HCT116 (cell line): ENCODE measurements at regions not wholly inside any gene's neighbourhood (a gene's known extent, or its start where the extent isn't known, plus 50 kb on each side); places are given as distances from the start of the nearest gene placed in this dataset.

Experiments
- ATAC-seq: fragments of 200-7000 bp; cut with Tn5 transposase; 2 replicates; pipeline ENCODE4 v1.9.1; 2020; ENCODE audit warnings: mild to moderate bottlenecking, moderate library complexity
- BruUV-seq: library from RNA; stranded (reverse); fragments of 400-500 nt; replicated peaks from 2 replicates; lab custom pipeline; 2021; lab: Mats Ljungman, UMichigan
- CTCF ChIA-PET: fragments of 300-600 bp; sonication (Branson Sonifier 250); formaldehyde crosslinking; loops from one replicate; lab custom pipeline; 2021; ENCODE audit warnings: antibody characterized with exemption; lab: Charles Lee
- POLR2A ChIA-PET: fragments of 300-600, 350-600 bp; sonication (Branson Sonifier 250); formaldehyde crosslinking; loops from one replicate; lab custom pipeline; 2021; ENCODE audit warnings: antibody characterized with exemption; lab: Charles Lee
- RAD21 ChIA-PET, 2 experiments: fragments of 300-600 bp; sonication (Branson Sonifier 250); formaldehyde crosslinking; loops; one replicate each; lab custom pipeline; 2023; ENCODE audit warnings: low total read pairs in 2 of 2; ENCODE audit not compliant: uncharacterized antibody in 2 of 2, unreplicated experiment in 2 of 2, low non-redundant PET in 1 of 2; lab: Charles Lee
- DNase-seq: peaks from one replicate; pipeline ENCODE4 v3.0.0-alpha.2; 2010; ENCODE audit warnings: low read depth, low spot score
- H2AFZ ChIP-seq: fragments of 200-600 bp; shearing (Covaris generic), sonication (generic); 2 replicates; pipeline ENCODE4 v1.6.1; 2017; ENCODE audit warnings: low read depth, mixed run types, mixed read lengths, antibody characterized with exemption, low read length; ENCODE audit not compliant: poor library complexity, severe bottlenecking
- H3K27ac ChIP-seq: 2 replicates; pipeline ENCODE4 v1.5.1; 2012; ENCODE audit warnings: low read depth, low read length
- H3K27me3 ChIP-seq: fragments of 200-600 bp; sonication (generic); 2 replicates; pipeline ENCODE4 v1.6.1; 2016; ENCODE audit warnings: mixed run types, low read length, mixed read lengths; ENCODE audit not compliant: insufficient read depth
- H3K36me3 ChIP-seq, 2 experiments: fragments of 200-500 bp in 1 of 2; fragments of 200-600 bp in 1 of 2; sonication (Bioruptor generic) in 1 of 2; sonication (generic) in 1 of 2; 2 replicates each; pipeline versions ENCODE4 v1.5.1 to v1.6.1; 2014 to 2016; ENCODE audit warnings: low read length in 2 of 2, inconsistent platforms in 1 of 2, mixed read lengths in 1 of 2, mixed run types in 1 of 2; ENCODE audit not compliant: insufficient read depth in 2 of 2, control insufficient read depth in 1 of 2
- H3K4me1 ChIP-seq, 2 experiments: fragments of 200-600 bp in 1 of 2; sonication (generic) in 1 of 2; 2 replicates each; pipeline versions ENCODE4 v1.5.1 to v1.6.1; 2012 to 2017; ENCODE audit warnings: low read length in 2 of 2, inconsistent platforms in 1 of 2, mild to moderate bottlenecking in 1 of 2, mixed read lengths in 1 of 2, mixed run types in 1 of 2, moderate library complexity in 1 of 2; ENCODE audit not compliant: insufficient read depth in 2 of 2, control insufficient read depth in 1 of 2
- H3K4me2 ChIP-seq: fragments of 200-600 bp; sonication (generic); 2 replicates; pipeline ENCODE4 v1.6.1; 2017; ENCODE audit warnings: mixed run types, low read length, mixed read lengths
- H3K4me3 ChIP-seq, 2 experiments: fragments of 200-600 bp in 1 of 2; sonication (generic) in 1 of 2; replicated peaks in 1 of 2; 2 replicates each; pipeline ENCODE4 v1.5.1; 2011 to 2016; ENCODE audit warnings: low read length in 2 of 2, control low read depth in 1 of 2, low read depth in 1 of 2, mild to moderate bottlenecking in 1 of 2, mixed read lengths in 1 of 2, mixed run types in 1 of 2
- H3K79me2 ChIP-seq: fragments of 200-600 bp; sonication (generic); 2 replicates; pipeline ENCODE4 v1.6.1; 2017; ENCODE audit warnings: mild to moderate bottlenecking, mixed run types, low read length, moderate library complexity, mixed read lengths; ENCODE audit not compliant: insufficient read depth
- H3K9ac ChIP-seq: fragments of 200-600 bp; sonication (generic); 2 replicates; pipeline ENCODE4 v1.6.1; 2016; ENCODE audit warnings: low read length, mixed read lengths
- H3K9me2 ChIP-seq: fragments of 200-600 bp; sonication (generic), shearing (Covaris generic); 2 replicates; pipeline ENCODE4 v1.6.1; 2017; ENCODE audit warnings: mixed run types, mild to moderate bottlenecking, moderate library complexity; ENCODE audit not compliant: insufficient read depth
- H3K9me3 ChIP-seq, 2 experiments: fragments of 200-500 bp in 1 of 2; fragments of 200-600 bp in 1 of 2; sonication (Bioruptor generic) in 1 of 2; sonication (generic) in 1 of 2; 2 replicates each; pipeline ENCODE4 v1.6.1; 2014 to 2017; ENCODE audit warnings: low read length in 2 of 2, mixed read lengths in 2 of 2, inconsistent platforms in 1 of 2, low read depth in 1 of 2, mild to moderate bottlenecking in 1 of 2, mixed run types in 1 of 2, moderate library complexity in 1 of 2; ENCODE audit not compliant: control insufficient read depth in 1 of 2, insufficient read depth in 1 of 2
- H4K20me1 ChIP-seq: fragments of 200-600 bp; sonication (generic), shearing (Covaris generic); 2 replicates; pipeline ENCODE4 v1.6.1; 2017; ENCODE audit warnings: mixed run types, mild to moderate bottlenecking, moderate library complexity; ENCODE audit not compliant: insufficient read depth
- ATF3 ChIP-seq: IDR thresholded peaks from 2 replicates; pipeline ENCODE4 v1.6.1; 2012
- CBX3 ChIP-seq: IDR thresholded peaks from 2 replicates; pipeline ENCODE4 v1.6.1; 2012; ENCODE audit warnings: low read depth
- CEBPB ChIP-seq: IDR thresholded peaks from 2 replicates; pipeline ENCODE4 v1.6.1; 2012; ENCODE audit warnings: low read depth
- JUND ChIP-seq: IDR thresholded peaks from 2 replicates; pipeline ENCODE4 v1.6.1; 2012
- POLR2AphosphoS5 ChIP-seq: IDR thresholded peaks from 2 replicates; pipeline ENCODE4 v1.6.1; 2011; ENCODE audit warnings: mild to moderate bottlenecking, low read depth, low read length, moderate library complexity
- RAD21 ChIP-seq: IDR thresholded peaks from 2 replicates; pipeline ENCODE4 v1.6.1; 2012; ENCODE audit warnings: low read depth, mild to moderate bottlenecking
- REST ChIP-seq: IDR thresholded peaks from 2 replicates; pipeline ENCODE4 v1.6.1; 2012; ENCODE audit warnings: low read depth
- SRF ChIP-seq: IDR thresholded peaks from 2 replicates; pipeline ENCODE4 v1.6.1; 2012; ENCODE audit warnings: low read depth
- YY1 ChIP-seq: IDR thresholded peaks from 2 replicates; pipeline ENCODE4 v1.6.1; 2011; ENCODE audit warnings: low read length, low read depth, moderate library complexity, mild to moderate bottlenecking; ENCODE audit not compliant: insufficient replicate concordance; ENCODE audit errors: extremely low read depth
- ZNF274 ChIP-seq: fragments of 200-500 bp; sonication (Bioruptor generic); IDR thresholded peaks from 2 replicates; pipeline ENCODE4 v1.6.1; 2014; ENCODE audit warnings: mild to moderate bottlenecking, low read depth, low read length, inconsistent platforms
- intact Hi-C: fragments of 100-400 bp; cut with micrococcal nuclease; formaldehyde crosslinking; loops from 2 replicates; pipeline ENCODE4 v1.10.0; 2022

- no peak for TF ChIP-seq REST
- TF ChIP-seq YY1, result no peak
- no peak for TF ChIP-seq JUND
- TF ChIP-seq SRF, result no peak
- no peak for TF ChIP-seq ATF3
- TF ChIP-seq POLR2AphosphoS5, result no peak
- TF ChIP-seq RAD21, result no peak
- TF ChIP-seq CBX3, result no peak
- TF ChIP-seq ZNF274, result no peak
Observed at GRCh38 chr5:164713682-164714081, 1208.3 kb downstream of the MAT2B start (continued).

DNA sequence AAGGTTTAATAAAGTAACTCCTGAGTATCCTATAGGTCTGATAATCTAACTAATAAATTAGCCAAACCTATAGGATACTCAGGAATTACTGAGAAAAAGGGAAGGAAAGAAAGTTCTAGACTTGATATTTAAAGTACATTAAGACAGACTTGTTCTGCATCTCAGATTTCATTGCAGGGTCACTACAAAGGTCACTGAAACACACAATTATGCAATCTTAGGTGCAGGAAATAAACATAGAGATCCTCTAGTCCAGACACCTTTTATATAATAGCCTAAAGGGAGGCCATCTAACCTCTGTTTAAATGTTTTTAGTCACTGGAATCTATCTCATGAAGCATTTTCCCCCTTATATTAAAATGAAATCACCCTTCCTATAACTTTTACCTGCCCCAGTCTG, 1215.7 kb downstream of the MAT2B start:
- no peak for DNase-seq
- CTCF ChIA-PET, result no interaction called here
- H3K9me2 ChIP-seq, result no peaks in the 10 kb centered on the region
- no peaks in the 10 kb centered on the region for H4K20me1 ChIP-seq
- TF ChIP-seq ZNF274 (no peak), CEBPB (no peak)
- no peaks in the 10 kb centered on the region for H3K36me3 ChIP-seq
- no peaks in the 10 kb centered on the region for H3K4me1 ChIP-seq
- BruUV-seq, result no TSS peak
- H3K4me2 ChIP-seq, result no peak overlapping the region
- no peak overlapping the region for H3K9ac ChIP-seq
- intact Hi-C loops, result no loop called here
- POLR2A ChIA-PET, result no interaction called here
- H3K4me3 ChIP-seq, result no peak overlapping the region
- no peak for ATAC-seq
- RAD21 ChIA-PET, result no interaction called here
- no peaks in the 10 kb centered on the region for H3K79me2 ChIP-seq
- peaks cover 6% of the 10 kb centered on the region in 2 experiments; a peak in 3 of 4 replicates for H3K9me3 ChIP-seq
- no peak overlapping the region for H2AFZ ChIP-seq
- no peak overlapping the region for H3K27ac ChIP-seq
- no peaks in the 10 kb centered on the region for H3K27me3 ChIP-seq
